Fibroblast of skin of right biceps (primary cell): ENCODE measurements at regions not wholly inside any gene's neighbourhood (a gene's known extent, or its start where the extent isn't known, plus 50 kb on each side); places are given as distances from the start of the nearest gene placed in this dataset.
"Not testable (repeated sequence)": the region's sequence is repeated elsewhere in the genome, so short reads cannot be mapped to it uniquely, and the experiment has no call there.

Experiments used
- DNase-seq: peaks from one replicate; pipeline ENCODE4 v3.0.0-alpha.2; 2013

DNA sequence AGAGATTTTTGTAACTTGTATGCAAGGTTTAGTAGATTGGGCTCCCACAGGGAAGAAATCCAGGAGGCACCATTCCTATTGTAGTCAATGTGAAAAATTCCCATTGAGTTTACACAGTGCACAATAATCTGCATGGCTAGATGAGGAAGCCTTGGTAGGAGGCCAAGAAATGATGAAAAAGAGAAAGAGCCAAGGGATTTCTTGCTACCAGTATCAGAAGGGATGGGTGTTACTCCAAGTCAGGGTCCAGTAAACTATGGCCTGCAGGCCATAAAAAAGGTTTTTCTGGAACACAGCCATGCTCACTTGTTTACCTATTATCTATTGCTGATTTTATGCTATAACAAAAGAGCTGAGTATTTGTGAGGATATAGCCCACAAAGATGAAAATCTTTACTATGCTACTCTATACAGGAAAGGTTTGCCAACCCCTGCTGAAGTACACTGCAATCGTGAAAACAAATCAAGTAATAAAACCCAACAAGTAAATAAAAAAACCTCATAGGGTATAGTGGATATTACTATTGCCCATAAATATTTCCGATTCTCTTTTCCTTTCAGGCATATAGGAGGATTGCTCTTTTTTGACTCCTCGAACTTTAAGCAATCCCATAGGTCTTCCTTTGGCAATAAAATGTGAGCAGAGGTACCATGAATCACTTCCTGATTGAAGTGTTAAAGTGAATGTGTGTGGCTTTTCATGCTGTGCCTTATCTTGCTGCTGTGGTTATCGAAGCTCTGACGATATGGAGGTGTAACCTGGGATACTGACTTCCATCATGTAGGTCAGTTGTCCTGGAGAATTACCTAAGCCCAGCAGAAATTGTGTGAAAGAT, 256.3 kb upstream of the MAGI2 start:
- peak; percentile 25 for DNase-seq

DNA sequence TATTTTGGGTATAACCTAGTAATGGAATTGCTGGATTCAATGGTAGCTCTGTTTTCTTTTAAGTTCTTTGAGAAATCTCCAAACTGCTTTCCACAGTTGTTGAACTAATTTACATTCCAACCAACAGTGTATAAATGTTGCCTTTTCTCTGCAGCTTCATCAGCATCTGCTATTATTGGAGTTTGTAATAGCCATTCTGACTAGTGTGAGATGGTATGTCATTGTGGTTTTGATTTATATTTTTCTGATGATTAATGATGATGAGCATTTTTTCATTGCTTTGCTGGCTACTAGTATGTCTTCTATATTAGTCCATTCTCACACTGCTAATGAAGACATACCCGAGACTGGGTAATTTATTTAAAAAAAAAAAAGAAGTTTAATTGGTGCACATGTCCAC, 248.6 kb upstream of the MAGI2 start:
- DNase-seq, result peak; percentile 42

DNA sequence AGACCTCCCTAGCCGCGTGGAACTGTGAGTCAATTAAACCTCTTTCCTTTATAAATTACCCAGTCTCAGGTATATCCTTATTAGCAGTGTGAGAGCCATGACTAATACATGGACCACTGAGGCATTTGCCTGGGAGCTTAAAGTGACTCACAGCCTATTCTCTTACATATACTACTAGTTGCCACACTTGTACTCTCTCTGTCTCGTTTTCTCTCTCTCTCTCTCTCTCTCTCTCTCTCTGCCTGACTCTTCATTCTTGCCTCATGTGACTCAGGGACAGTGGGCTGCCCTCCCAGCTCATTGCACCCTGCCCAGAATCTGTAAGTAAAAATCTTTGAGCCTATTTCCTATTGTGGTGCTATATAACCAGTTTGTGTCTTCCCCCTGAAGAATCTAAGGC, 238.5 kb upstream of the MAGI2 start:
- peak; percentile 76 for DNase-seq

DNA sequence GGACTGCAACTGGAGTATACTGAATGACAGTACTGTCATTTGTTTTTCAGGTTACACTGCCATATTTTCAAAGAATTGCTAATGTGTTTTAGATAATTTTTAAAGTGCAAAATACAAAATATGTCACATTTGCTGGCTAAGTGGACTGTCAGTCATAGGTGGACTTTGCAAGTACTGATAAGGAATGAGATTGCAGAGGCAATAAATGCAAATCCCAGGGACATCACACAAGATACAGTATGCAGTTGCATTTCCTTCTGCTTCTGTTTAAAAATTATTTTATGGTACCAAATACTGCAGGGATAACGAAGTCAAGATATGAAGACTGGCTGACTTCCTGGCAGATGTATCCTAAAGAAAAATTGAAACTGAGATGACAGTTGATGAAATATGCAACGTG, 237.6 kb upstream of the MAGI2 start:
- no peak for DNase-seq

DNA sequence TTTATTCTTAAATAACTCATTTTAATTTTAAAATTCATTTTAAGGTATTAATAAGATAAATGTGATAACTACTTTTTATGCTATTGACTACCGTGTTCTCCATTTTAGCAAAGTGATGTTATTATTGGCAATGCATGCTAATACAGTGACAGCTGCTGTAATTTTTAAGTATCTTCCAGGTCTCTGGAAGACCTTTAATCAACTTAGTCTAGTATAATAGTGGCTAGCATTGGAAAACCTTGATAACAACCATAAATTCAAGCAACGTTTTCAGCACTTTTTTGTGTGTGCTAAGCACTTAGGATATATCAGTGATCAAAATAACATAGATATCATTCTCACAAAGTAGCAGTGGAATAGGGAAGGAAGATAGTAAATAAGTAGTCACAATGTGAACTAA, 230.9 kb upstream of the MAGI2 start:
- DNase-seq, result no peak

DNA sequence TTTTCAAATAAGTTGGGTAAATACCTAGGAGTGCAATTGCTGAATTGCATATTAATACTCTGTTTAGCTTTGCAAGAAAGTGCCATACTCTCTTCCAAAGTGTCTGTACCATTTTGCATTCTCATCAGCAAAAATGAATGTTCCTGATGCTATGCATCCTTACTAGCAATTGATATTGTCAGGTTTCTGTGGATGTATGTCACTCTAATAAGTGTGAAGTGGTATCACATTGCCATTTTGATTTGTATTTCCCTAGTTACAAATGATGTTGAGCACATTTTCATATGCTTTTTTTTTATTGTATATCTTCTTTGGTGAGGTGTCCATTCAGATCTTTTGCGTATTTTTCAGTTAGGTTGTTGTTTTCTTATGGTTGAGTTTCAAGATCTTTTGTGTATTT, 230.4 kb upstream of the MAGI2 start:
- no peak for DNase-seq

DNA sequence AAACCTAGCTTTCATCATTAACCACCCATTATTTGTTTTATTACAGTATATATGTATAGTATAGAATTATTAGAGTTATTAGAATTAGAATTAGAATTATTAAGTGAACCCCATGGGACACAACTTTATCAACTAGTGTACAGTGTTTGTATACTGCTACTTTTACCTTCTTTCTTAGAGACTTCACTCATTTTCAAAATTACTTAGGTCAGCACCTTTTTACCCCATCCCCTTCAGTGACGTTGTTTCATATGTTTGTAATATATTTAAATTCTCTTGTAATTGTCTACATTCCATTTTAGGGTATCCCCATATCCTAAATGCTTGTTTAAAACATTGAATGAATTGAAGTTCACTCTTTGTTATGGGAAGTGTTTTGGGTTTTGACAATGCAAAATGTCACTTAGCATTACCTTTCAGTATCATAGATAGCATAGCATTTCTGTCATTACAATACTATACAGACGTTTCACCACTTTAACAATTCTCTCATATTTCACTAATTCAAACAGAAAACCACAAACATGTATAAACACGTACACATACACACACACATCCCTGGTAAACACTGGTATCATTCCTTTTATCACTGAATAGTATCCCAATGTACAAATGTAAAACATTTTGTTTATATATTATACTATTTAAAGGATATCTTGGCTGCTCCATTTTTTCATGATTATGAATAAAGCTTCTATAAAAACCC, 229.9 kb upstream of the MAGI2 start:
- DNase-seq, result no peak

DNA sequence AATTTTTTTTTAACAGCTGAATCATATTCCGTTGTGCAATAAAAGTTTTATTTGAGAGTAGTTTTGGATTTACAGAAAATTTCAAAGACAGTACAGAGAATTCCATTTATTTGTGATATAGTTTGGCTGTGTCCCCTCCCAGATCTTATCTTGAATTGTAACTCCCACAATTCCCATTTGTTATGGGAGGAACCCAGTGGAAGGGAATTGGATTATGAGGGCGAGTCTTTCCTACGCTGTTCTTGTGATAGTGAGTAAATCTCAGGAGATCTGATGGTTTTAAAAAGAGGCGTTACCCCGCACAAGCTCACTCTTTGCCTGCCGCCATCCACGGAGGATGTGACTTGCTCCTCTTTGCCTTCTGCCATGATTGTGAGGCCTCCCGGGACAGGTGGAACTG, 228.0 kb upstream of the MAGI2 start:
- DNase-seq, result no peak

DNA sequence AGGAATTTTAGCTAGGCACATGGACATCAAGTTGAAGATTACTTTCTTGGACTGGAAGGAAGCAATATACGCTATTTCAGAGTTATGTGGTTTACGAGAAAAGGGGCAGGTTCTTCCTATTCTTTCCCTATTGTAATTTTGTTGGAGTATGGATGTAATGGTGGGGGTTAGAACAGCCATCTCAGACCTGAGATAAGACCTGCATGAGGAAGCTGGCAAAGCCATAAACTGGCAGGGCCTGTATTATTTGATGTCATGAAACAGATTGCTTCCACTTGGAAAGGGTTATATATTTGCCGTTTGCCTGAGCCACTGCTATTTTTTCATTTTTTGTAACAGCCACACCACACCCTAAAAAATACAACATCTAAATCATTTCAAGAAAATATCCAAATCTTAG, 220.5 kb upstream of the MAGI2 start:
- DNase-seq, result no peak

DNA sequence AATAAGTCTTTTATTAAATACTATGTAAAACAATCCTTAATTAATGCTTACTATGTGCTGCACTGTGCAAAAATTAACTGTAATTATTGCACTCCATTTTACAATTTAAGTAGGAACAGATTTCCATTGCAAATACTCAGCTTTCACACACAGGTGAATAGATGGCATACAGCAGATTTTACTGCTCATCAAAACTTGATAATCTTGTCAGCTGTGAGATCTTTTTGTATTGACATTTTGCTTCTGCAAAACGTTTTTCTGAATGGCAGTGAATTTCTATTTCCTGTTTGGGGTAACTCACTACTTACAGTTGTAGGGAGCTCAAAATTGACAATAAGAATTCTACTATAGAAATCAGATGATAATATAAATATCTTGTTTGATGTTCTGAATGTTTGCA, 220.0 kb upstream of the MAGI2 start:
- no peak for DNase-seq

DNA sequence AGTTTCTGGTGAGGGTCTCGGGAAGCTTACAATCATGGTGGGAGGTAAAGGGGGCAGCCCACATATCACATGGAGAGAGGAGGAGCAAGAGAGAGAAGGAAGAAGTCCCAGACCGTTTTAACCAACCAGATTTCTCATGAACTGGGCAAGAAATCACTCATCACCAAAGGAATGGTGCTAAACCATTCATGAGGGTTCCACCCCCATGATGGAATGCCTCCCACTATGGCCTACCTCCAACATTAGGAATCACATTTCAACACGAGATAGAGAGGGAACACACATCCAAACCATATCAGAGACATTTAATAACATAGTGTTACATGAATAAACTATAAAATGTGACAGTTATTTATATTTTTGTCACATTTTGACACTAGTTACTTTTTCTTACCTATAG, 214.8 kb upstream of the MAGI2 start:
- peak; percentile 31 for DNase-seq

DNA sequence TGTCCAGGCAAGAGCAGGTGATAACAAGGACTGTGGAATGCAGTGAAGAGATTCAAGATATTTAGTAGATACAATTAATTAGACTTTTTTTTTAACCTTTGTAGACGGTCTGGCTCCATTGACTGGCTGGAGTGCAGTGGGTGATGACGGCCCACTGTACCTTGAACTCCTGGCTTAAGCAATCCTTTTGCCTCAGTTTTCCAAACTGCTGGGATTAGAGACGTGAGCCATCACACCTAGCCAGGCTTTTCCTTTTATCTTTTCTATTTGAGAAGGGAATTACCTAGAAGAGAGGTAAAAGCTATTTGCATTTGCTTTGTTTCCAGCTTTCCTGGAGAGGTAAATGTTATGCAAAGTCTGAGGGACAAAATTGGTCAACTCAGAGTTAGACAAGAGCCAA, 213.0 kb upstream of the MAGI2 start:
- DNase-seq, result no peak

DNA sequence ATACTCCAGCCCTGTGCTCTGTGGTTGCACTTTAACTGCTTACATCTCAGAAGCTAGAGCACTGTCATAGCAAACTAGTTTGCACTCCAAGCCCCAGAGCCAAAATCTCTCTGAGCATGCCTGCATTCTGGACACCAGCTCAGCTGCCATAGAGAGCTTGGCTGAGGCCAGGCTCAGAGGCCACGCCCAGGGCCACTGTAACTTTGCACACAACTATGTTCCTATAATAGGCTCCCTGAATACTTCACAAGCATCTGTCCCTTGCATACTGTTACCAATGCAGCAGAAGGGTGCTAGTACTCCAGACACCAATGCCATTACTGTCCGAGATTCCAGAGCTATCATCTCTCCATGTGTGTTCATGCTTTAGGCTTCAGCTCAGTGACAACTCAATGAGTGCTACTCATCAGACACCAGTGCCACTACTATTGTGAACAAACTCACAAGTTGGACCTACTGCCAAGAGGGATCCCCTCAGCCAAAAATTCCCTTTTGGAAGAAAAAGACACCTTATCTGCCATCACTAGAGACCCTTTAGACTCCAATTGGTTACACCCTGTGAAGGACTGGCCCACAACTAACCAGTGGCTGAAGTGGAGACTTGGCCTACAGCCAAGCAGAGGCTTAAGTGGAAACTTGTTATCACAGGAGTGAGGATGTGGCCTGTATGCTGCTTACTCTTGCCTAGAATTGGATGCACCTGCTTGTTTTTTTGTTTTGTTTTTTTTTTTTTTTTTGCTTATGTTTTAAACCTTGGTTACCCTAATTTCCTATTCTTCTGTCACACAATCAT, 211.6 kb upstream of the MAGI2 start:
- DNase-seq, result no peak

DNA sequence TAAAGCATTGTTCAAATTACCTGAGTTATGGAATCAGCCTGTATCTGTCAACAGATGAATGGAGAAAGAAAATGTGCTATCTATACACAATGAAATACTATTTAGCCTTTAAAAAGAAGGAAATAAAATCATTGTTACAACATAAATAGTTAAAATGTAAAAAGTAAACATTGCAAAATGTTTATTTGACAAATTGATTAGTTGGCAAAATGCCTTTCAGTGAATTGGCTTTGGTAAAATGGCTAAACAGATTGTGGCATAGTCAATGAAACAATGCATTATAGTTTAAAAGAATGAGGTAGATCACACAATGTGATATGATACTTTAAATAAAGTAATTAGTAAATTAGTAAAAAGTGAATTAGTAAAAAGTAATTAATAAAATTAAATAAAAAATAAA, 204.8 kb upstream of the MAGI2 start:
- no peak for DNase-seq

DNA sequence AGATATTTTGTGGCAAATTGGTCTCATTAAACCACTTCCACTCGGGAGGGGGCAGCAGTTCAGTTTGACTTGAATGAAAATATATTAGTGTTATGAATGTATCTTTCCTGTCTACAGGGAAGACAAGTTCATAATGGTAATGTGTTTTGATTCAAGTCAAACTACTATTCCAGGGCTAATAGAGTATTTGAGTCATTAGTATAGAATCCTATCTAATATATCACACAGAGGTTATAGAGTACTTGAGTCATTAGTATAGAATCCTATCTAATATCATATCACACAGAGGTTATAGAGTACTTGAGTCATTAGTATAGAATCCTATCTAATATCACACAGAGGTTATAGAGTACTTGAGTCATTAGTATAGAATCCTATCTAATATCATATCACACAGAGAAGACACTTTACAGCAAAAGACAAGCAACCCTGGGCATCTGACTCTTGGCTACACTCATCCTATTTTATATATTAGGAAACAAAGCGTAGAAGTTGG, 199.7 kb upstream of the MAGI2 start:
- peak; percentile 66 for DNase-seq

DNA sequence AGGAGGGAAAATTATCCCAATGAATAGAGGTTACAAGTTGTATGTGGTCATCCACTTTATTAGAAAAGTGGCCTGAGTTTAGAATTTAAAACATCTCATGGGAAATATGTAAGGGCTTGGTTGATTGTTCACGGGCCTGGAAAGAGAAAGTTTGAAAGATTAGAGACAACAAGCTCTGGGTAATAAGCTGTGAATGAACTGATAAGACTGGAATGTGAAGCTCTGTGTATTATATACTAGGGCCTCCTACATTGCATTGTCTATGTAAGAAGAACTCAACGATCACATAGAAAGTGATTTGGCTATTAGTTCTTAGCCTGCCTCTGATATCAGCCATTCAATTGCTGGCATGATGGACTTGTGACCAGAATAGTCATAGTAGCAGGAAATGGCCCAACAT, 199.2 kb upstream of the MAGI2 start:
- DNase-seq, result no peak

DNA sequence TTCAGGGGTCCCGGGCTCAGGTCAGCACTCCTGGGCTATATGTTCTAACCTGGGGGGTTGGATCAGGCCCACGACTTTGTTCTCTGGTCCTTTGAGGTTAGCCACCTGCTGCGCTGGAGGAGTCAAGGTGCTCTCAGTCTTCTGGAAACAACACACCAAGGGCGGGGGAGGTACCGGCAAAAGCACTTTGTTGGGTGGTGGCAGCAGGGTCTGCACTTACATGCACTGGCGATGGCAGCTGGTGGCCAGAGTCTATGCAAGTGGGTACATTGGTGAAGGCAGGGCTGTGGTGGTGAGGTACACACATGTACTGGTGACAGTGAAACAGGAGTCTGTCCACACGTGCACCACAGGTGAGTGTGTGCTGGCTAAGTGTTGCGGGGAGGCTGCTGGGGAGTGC, 194.2 kb upstream of the MAGI2 start:
- no peak for DNase-seq

DNA sequence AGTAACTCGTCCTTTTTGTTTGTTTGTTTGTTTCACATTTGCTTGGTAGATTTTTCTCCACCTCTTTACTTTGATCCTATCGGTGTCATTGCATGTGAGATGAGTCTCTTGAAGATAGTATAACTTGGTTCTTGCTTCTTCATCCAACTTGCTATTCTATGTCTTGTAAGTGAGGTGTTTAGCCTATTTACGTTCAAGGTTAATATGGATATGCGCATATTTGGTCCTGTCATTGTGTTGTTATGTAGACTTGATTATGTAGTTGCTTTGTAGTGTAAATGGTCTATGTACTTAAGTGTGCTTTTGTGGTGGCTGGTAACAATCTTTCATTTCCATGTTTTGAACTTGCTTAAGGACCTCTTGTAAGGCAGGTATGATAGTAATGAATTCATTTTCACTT, 192.8 kb upstream of the MAGI2 start:
- DNase-seq, result no peak

DNA sequence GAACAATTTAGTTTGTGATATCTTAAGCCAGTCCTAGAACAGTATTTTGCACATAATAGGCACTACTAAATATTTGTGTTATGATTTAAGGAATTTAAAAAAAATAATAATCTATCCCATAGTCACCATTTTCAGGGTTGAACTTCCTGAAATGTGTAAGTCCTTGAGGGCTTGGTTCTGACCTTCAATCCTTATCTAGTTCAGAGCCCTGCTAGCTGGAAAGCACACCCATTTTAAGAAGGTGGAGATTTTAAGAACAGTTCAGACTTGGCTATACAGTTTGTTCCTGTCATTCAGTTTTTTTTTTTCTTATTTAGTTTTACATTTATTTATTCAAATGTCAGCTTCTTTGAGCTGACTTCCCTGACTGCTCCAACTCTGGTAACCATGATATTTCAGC, 183.4 kb upstream of the MAGI2 start:
- DNase-seq, result no peak

DNA sequence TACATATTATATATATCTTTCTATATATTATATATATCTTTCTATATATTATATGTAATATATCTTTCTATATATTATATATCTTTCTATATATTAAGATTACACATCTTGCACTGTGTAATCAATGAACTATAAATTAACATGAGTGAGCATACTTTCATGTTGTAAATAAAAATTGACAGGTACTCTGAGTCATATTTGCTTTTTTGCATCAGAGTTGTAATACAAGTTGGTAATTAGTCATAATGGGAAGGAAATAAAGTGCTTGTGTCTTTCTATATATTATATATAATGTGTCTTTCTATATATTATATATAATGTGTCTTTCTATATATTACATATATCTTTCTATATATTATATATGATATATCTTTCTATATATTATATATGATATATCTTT, 172.5 kb upstream of the MAGI2 start:
- not testable (repeated sequence) for DNase-seq

DNA sequence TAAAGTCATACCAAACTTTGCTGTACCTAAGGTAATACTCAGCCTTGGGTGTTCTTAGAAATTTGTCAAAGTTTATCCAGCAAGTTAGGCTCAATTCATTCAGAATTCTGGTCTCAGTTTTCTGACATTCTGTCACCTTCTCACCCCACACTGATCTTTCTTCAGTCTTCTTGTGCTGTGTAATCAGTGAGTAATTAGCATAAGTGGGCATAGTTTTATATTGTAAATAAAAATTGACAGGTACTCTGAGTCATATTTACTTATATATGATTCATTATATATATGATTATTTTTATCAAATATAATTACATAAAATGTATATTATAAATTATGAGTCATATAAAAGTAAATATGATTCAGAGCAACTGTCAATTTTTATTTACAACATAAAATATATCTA, 170.9 kb upstream of the MAGI2 start:
- DNase-seq, result no peak

DNA sequence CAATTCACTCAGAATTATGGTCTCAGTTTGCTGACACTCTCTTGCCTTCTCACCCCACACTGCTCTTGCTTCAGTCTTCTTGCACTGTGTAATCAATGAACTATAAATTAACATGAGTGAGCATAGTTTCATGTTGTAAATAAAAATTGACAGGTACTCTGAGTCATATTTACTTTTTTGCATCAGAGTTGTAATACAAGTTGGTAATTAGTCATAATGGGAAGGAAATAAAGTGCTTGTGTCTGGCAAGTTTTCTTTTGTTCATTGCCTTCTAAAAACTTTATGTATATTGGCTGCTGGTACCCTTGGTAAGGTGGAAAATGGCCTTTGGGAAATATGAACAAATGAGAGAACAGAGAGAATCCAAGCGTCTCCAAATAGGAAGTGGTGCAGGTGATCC, 169.3 kb upstream of the MAGI2 start:
- DNase-seq, result no peak

DNA sequence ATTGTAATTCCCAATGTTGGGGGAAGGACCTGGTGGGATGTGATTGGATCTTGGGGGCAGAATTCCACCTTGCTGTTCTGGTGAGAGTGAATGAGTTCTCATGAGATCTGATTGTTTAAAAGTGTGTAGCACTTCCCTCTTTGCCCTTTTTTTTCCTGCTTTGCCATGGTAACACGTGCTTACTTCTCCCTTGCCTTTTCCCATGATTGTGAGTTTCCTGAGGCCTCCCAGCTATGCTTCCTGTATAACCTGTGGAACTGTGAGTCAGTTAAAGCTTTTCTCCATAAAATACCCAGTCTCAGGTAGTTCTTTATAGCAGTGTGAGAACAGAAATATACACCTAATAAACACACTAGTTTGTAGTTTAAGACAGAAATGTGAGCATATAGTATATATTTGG, 166.8 kb upstream of the MAGI2 start:
- DNase-seq, result no peak

DNA sequence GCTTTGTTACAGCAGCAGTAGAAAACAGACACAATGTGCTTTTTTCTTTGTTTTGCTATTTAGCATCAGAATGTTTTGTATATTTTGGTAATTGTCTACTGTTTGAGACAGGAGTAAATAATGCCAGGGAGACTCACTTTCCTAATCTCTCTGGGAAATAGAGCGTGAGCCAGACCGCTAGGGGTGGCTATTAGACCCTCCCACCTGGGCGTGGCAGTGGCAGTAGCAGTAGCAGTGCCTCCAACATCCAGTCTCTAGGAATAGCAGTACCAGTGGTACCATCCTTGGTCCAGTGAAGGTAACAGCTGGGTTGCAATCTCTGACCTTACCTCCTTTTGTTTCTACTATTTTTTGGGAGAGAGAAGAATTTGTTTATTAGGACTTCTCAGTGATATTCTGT, 165.7 kb upstream of the MAGI2 start:
- no peak for DNase-seq
